ENCODE measurements at regions not wholly inside any gene's neighbourhood (a gene's known extent, or its start where the extent isn't known, plus 50 kb on each side); places are given as distances from the start of the nearest gene placed in this dataset.

DNA sequence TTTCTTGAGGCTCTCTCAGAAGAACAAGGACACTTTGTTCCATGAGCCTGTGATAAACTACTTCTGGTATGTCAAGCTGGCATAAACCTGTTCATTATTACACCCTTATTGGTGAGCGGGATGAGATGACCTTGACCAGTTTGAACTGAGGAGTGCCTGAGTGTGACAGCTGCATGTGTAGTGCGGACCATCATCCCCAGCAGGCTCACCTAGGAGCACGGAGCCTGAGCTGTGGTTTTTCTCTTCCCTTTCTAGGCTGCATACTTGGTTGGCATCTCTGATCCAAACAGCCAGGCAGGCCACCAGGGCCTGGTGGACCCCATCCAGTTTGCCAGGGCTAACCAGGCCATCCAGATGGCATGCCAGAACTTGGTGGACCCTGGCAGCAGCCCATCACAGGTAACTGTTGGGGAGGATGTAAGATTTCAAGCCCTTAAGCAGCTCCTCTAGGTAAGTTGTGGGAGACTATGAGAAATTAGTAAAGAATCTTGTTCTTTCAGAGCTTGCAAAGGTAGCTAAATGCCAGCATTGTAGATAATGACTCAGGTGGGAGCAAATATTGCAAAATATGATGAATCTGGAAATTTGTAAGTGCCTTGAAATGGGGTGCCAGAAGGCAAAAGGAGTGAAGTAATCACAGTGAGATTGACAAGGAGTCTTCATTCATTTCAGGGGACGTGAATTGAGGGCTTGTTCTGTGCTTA lies 288.9 kb upstream of the TPM1 start (continued):
- TF ChIP-seq TP53 (CRISPR knock-in tag; IDR thresholded peaks at IDR 0.05) = no peak

DNA sequence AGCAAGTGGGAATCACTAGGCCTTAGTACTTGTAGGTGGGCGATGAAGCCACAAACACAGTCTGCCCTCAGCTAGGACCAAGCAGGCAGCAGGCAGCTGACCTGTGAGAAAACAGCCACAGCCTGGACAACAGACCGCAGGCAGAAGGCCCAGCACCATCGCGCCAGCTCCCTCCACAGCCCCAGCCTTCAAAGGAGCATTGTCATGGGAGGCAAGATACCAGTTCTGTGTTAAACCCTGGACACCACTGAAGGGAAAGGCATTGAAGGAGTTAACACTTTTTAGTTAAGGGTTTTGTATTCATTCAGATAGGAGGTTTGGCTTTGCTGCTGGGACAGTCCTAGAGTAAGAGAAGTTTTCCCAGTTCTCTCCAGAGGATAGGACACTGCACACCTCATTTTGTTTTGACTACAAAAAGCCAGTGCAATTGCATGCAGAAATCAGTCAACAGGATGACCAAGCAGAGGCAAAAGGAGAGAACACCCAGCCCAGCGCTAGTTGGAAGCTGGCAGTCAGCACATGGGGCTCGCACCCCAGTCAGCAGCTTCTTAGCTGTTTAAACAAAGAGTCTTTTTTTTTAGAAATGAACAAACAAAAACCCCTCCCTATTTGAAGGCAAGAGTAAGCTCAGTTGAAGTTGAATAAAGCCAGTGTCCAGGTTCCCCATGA lies 286.1 kb upstream of the TPM1 start:
- Mint-ChIP-seq H3K4me3 (no peak overlapping the region), H3K36me3 (peaks cover 17% of the 10 kb centered on the region), H3K27ac (no peak overlapping the region), H3K9me3 (no peaks in the 10 kb centered on the region), H3K4me1 (peaks cover 47% of the 10 kb centered on the region), H3K27me3 (ENCODE audit: low read depth) (no peaks in the 10 kb centered on the region)
- POLR2A ChIA-PET = no interaction called here
- no peak for ATAC-seq
- CTCF ChIA-PET = interaction anchor here (2.5 to 5.1 kb wide), 2 partner anchors 14 to 292 kb away, joined by 9 to 37 read pairs; no protein-coding TSS in a partner anchor
- TF ChIP-seq PRDM15 (CRISPR knock-in tag; IDR thresholded peaks at IDR 0.05) = no peak
- no peak for TF ChIP-seq ZNF671 (CRISPR knock-in tag; IDR thresholded peaks at IDR 0.05)
- TF ChIP-seq, protein P1, sequence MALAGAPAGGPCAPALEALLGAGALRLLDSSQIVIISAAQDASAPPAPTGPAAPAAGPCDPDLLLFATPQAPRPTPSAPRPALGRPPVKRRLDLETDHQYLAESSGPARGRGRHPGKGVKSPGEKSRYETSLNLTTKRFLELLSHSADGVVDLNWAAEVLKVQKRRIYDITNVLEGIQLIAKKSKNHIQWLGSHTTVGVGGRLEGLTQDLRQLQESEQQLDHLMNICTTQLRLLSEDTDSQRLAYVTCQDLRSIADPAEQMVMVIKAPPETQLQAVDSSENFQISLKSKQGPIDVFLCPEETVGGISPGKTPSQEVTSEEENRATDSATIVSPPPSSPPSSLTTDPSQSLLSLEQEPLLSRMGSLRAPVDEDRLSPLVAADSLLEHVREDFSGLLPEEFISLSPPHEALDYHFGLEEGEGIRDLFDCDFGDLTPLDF (CRISPR knock-in tag; IDR thresholded peaks at IDR 0.05) = no peak
- no peak for TF ChIP-seq JUN (CRISPR knock-in tag; IDR thresholded peaks at IDR 0.05)
- TF ChIP-seq, protein P2, sequence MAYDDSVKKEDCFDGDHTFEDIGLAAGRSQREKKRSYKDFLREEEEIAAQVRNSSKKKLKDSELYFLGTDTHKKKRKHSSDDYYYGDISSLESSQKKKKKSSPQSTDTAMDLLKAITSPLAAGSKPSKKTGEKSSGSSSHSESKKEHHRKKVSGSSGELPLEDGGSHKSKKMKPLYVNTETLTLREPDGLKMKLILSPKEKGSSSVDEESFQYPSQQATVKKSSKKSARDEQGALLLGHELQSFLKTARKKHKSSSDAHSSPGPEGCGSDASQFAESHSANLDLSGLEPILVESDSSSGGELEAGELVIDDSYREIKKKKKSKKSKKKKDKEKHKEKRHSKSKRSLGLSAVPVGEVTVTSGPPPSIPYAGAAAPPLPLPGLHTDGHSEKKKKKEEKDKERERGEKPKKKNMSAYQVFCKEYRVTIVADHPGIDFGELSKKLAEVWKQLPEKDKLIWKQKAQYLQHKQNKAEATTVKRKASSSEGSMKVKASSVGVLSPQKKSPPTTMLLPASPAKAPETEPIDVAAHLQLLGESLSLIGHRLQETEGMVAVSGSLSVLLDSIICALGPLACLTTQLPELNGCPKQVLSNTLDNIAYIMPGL (CRISPR knock-in tag; IDR thresholded peaks at IDR 0.05) = no peak
- TF ChIP-seq IRF2 (CRISPR knock-in tag; IDR thresholded peaks at IDR 0.05; ENCODE audit: borderline replicate concordance, low read depth) = no peak
- no peak for TF ChIP-seq KAT7 (CRISPR knock-in tag; IDR thresholded peaks at IDR 0.05; ENCODE audit: borderline replicate concordance)
- TF ChIP-seq, protein P3, sequence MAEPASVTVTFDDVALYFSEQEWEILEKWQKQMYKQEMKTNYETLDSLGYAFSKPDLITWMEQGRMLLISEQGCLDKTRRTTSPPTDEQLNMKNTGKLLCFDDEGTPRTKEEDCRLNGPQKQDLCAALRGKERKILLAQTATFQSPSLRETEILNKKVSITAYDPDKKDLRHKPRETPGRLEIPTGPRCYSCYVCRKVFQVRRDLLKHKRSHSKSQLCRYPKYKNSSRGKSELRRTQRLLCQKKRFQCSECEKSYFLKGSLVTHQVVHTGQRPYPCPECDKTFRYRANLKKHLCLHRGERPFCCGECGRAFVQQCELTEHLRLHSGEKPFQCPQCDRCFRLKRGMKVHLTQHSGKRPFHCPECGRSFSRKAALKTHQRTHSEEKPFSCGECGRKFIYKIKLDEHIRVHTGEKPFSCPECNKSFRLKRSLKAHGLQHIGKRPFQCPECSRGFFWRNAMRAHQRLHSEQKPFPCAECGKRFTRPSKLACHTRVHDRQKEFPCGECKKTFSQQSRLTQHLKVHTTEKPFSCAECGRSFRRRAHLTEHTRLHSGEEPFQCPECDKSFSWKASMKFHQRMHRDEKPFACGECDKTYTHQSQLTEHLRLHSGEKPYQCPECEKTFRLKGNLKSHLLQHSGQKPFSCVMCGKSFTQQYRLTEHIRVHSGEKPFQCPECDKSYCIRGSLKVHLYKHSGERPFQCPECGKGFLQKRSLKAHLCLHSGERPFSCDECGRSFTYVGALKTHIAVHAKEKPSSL (CRISPR knock-in tag; conservative IDR thresholded peaks at IDR 0.05) = no peak
- no peak for TF ChIP-seq CREB1 (CRISPR knock-in tag; IDR thresholded peaks at IDR 0.05)
- no peak for TF ChIP-seq FOXP4 (CRISPR knock-in tag; IDR thresholded peaks at IDR 0.05)
- TF ChIP-seq NFE2L1 (CRISPR knock-in tag; IDR thresholded peaks at IDR 0.05) = no peak
- no peak for TF ChIP-seq ZNF232 (CRISPR knock-in tag; IDR thresholded peaks at IDR 0.05)
- TF ChIP-seq, protein P4, sequence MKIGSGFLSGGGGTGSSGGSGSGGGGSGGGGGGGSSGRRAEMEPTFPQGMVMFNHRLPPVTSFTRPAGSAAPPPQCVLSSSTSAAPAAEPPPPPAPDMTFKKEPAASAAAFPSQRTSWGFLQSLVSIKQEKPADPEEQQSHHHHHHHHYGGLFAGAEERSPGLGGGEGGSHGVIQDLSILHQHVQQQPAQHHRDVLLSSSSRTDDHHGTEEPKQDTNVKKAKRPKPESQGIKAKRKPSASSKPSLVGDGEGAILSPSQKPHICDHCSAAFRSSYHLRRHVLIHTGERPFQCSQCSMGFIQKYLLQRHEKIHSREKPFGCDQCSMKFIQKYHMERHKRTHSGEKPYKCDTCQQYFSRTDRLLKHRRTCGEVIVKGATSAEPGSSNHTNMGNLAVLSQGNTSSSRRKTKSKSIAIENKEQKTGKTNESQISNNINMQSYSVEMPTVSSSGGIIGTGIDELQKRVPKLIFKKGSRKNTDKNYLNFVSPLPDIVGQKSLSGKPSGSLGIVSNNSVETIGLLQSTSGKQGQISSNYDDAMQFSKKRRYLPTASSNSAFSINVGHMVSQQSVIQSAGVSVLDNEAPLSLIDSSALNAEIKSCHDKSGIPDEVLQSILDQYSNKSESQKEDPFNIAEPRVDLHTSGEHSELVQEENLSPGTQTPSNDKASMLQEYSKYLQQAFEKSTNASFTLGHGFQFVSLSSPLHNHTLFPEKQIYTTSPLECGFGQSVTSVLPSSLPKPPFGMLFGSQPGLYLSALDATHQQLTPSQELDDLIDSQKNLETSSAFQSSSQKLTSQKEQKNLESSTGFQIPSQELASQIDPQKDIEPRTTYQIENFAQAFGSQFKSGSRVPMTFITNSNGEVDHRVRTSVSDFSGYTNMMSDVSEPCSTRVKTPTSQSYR (CRISPR knock-in tag; IDR thresholded peaks at IDR 0.05) = no peak
- TF ChIP-seq, protein P5, sequence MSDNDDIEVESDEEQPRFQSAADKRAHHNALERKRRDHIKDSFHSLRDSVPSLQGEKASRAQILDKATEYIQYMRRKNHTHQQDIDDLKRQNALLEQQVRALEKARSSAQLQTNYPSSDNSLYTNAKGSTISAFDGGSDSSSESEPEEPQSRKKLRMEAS (CRISPR knock-in tag; IDR thresholded peaks at IDR 0.05) = no peak
- TF ChIP-seq SOX15 (CRISPR knock-in tag; IDR thresholded peaks at IDR 0.05) = no peak
- DNase-seq (ENCODE audit: low spot score) = no peak
